ENCODE measurements at regions not wholly inside any gene's neighbourhood (a gene's known extent, or its start where the extent isn't known, plus 50 kb on each side); places are given as distances from the start of the nearest gene placed in this dataset.

GRCh38 chr7:156060925-156061324 is 248.7 kb upstream of the SHH start:
- Histone ChIP-seq H2BK120ac (ENCODE audit: low read depth, low read length) (no peak overlapping the region), H2AFZ (replicated peaks; ENCODE audit: low read length, poor library complexity) (no peak overlapping the region), H3K79me1 (ENCODE audit: low read depth in 1 of 2, low read length in 2 of 2) (no peaks in the 10 kb centered on the region), H3K9me3 (ENCODE audit: control insufficient read depth, insufficient read depth, low read length) (peaks cover 51% of the 10 kb centered on the region), H3K14ac (replicated peaks; ENCODE audit: low read depth, low read length) (no peak overlapping the region), H3K9me1 (ENCODE audit: insufficient read depth, low read length) (no peaks in the 10 kb centered on the region), H3K56ac (ENCODE audit: extremely low read depth, insufficient read depth, low read length) (no peak overlapping the region), H4K5ac (ENCODE audit: low read depth, low read length) (no peak overlapping the region), H2AK5ac (ENCODE audit: low read depth, low read length) (no peak overlapping the region), H3K27ac (ENCODE audit: insufficient read depth, low read length) (no peak overlapping the region), H3K4me2 (ENCODE audit: low read depth, low read length) (no peak overlapping the region), H3K18ac (ENCODE audit: low read depth, low read length) (no peak overlapping the region), H2BK15ac (ENCODE audit: low read depth, low read length) (no peak overlapping the region), H3K4me3 (ENCODE audit: insufficient read depth, low read depth, low read length) (no peak overlapping the region), H3K27me3 (ENCODE audit: control insufficient read depth, insufficient read depth, low read length) (no peaks in the 10 kb centered on the region), H3K36me3 (ENCODE audit: control insufficient read depth, insufficient read depth, low read length) (no peaks in the 10 kb centered on the region), H2BK20ac (ENCODE audit: low read depth, low read length) (no peak overlapping the region), H4K20me1 (ENCODE audit: insufficient read depth, low read length) (no peaks in the 10 kb centered on the region), H4K91ac (ENCODE audit: insufficient read depth, low read depth, low read length) (no peak overlapping the region), H3K23ac (ENCODE audit: low read depth, low read length) (no peak overlapping the region), H3K4ac (ENCODE audit: low read depth, low read length) (no peak overlapping the region), H3K9ac (ENCODE audit: low read depth, low read length) (no peak overlapping the region), H2BK5ac (ENCODE audit: low read depth, low read length, poor library complexity, severe bottlenecking) (no peak overlapping the region), H4K8ac (ENCODE audit: low read depth in 2 of 2, low read length in 2 of 2) (no peak overlapping the region), H2AK9ac (replicated peaks; ENCODE audit: low read depth, low read length, poor library complexity) (no peak overlapping the region), H3K4me1 (ENCODE audit: control insufficient read depth, insufficient read depth, low read length) (no peaks in the 10 kb centered on the region)
- DNase-seq, result no peak
- TF ChIP-seq RFX5 (IDR thresholded peaks at IDR 0.05; ENCODE audit: low read depth, low read length) (no peak), RAD21 (IDR thresholded peaks at IDR 0.05; ENCODE audit: low read length) (no peak), MXI1 (IDR thresholded peaks at IDR 0.05; ENCODE audit: borderline replicate concordance, low read depth, low read length) (no peak), USF2 (IDR thresholded peaks at IDR 0.05; ENCODE audit: low read depth, low read length) (no peak), MAZ (IDR thresholded peaks at IDR 0.05; ENCODE audit: borderline replicate concordance, low read depth, low read length) (no peak), FOS (IDR thresholded peaks at IDR 0.05; ENCODE audit: low read depth, low read length) (no peak), NFE2L2 (IDR thresholded peaks at IDR 0.05; ENCODE audit: low read depth, low read length) (no peak), SMC3 (IDR thresholded peaks at IDR 0.05; ENCODE audit: low read depth, low read length) (no peak), MAFK (IDR thresholded peaks at IDR 0.05; ENCODE audit: low read depth, low read length) (no peak), BHLHE40 (IDR thresholded peaks at IDR 0.05; ENCODE audit: low read depth, low read length) (no peak)
- TF ChIP-seq, protein P1, sequence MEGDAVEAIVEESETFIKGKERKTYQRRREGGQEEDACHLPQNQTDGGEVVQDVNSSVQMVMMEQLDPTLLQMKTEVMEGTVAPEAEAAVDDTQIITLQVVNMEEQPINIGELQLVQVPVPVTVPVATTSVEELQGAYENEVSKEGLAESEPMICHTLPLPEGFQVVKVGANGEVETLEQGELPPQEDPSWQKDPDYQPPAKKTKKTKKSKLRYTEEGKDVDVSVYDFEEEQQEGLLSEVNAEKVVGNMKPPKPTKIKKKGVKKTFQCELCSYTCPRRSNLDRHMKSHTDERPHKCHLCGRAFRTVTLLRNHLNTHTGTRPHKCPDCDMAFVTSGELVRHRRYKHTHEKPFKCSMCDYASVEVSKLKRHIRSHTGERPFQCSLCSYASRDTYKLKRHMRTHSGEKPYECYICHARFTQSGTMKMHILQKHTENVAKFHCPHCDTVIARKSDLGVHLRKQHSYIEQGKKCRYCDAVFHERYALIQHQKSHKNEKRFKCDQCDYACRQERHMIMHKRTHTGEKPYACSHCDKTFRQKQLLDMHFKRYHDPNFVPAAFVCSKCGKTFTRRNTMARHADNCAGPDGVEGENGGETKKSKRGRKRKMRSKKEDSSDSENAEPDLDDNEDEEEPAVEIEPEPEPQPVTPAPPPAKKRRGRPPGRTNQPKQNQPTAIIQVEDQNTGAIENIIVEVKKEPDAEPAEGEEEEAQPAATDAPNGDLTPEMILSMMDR (conservative IDR thresholded peaks at IDR 0.05; ENCODE audit: low read depth, low read length), result no peak
- WGBS, 2 experiments (ENCODE audit: extremely low coverage in 2 of 2, insufficient read length in 1 of 2), result 60% methylated on average over 12 of the region's 15 CpGs; no CpG with 5 or more reads in 1 of the 2 experiments
- intact Hi-C loops (cut with micrococcal nuclease), result no loop called here
- no TSS peak for BruUV-seq (replicated peaks)
- ChIA-PET POLR2A (ENCODE audit: unreplicated experiment) (no interaction called here), CTCF (no interaction called here)
- ATAC-seq (ENCODE audit: low read depth), result no peak
- in situ Hi-C loops (cut with MboI; ENCODE audit: low sequenced_read_pairs), result no loop called here
- dilution Hi-C loops (cut with HindIII; ENCODE audit: low sequenced_read_pairs, unreplicated experiment), result no loop called here
